SK-N-SH (cell line): ENCODE measurements at regions not wholly inside any gene's neighbourhood (a gene's known extent, or its start where the extent isn't known, plus 50 kb on each side); places are given as distances from the start of the nearest gene placed in this dataset.

Source experiments
- CTCF ChIP-seq: fragments of 200-600 bp; sonication (generic); IDR thresholded peaks from 2 replicates; pipeline ENCODE4 v1.6.1; 2017; ENCODE audit warnings: antibody characterized with exemption, mild to moderate bottlenecking, moderate library complexity
- EP300 ChIP-seq, 2 experiments: IDR thresholded peaks; 2 replicates each; pipeline versions ENCODE4 v1.4.0 to v1.6.1; 2012; ENCODE audit warnings: borderline replicate concordance in 1 of 2, low read depth in 1 of 2, low read length in 1 of 2
- POLR2AphosphoS5 ChIP-seq: IDR thresholded peaks from 2 replicates; pipeline ENCODE4 v1.6.1; 2012; ENCODE audit warnings: low read depth, low read length
- TAF1 ChIP-seq: IDR thresholded peaks from 2 replicates; pipeline ENCODE4 v1.6.1; 2012; ENCODE audit warnings: low read depth, mild to moderate bottlenecking, low read length, moderate library complexity, borderline replicate concordance

DNA sequence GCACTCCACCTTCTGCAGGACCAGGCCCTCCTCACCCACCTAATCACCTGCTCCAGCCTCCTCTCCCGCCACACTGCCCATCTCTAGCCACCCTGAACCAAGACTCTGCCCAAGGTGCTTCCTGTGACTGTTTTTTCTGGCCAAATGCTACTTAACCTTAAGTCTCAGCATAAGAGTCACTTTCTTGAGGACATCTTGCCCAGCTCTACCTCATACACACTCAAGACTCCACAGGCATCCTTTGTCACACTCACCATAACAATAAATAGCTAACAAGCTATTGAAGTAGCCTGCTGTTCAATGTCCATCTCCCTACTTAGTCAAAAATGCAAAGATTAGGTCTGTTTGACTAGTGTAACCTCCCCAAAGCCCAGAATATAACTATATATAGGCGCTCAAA, 455.4 kb upstream of the NFE2L3 start:
- TF ChIP-seq TAF1 (no peak), POLR2AphosphoS5 (no peak), CTCF (no peak), EP300 (IDR thresholded peaks at IDR 0.05; ENCODE audit: borderline replicate concordance in 1 of 2, low read depth in 1 of 2, low read length in 1 of 2) (no peak)
